HG02798 (cell line): ENCODE measurements at regions not wholly inside any gene's neighbourhood (a gene's known extent, or its start where the extent isn't known, plus 50 kb on each side); places are given as distances from the start of the nearest gene placed in this dataset.
"Not testable (repeated sequence)": the region's sequence is repeated elsewhere in the genome, so short reads cannot be mapped to it uniquely, and the experiment has no call there.

ENCODE experiments used
- ATAC-seq: cut with Tn5 transposase; IDR thresholded peaks from one replicate; pipeline ENCODE4 v1.9.1; 2021; ENCODE audit warnings: mild to moderate bottlenecking; ENCODE audit not compliant: unreplicated experiment, poor library complexity

DNA sequence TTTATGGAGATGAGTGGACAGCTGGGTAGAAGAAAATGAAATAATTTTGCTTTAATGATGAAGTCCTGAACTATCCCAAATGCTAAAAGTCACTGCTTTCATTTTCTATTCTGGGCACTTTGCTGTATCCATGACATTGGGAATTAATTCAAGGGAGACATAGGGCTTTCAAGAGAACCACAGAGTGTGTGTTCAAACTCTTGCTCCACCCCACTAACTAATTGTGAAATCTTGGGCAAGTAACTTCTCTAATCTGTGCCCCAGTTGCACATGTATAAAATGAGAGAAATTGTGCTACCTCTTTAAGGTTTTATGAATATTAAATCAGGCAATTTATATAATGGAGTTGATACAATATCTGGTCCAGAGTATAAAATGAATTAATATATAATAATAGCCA is 1422.0 kb downstream of the ADGRL3 start:
- no peak for ATAC-seq

DNA sequence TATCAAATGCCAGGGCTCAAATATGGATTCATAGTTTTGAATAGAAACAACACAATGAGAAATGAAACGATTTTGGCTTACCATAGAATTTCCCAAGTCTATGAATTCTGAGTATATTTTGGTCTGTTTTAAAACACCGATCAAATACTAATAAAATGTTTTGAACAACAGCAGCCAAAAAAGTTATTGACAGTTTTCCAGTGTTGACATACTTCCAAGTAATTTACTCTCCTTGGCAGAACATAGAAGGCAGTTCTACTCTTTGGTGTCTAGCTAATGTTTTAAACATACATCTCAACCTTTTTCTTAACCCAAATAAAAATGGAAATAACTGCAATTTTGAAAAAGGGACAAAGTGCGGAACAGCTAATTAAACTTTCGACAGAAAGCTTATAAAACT is 1419.8 kb downstream of the ADGRL3 start:
- ATAC-seq: no peak

DNA sequence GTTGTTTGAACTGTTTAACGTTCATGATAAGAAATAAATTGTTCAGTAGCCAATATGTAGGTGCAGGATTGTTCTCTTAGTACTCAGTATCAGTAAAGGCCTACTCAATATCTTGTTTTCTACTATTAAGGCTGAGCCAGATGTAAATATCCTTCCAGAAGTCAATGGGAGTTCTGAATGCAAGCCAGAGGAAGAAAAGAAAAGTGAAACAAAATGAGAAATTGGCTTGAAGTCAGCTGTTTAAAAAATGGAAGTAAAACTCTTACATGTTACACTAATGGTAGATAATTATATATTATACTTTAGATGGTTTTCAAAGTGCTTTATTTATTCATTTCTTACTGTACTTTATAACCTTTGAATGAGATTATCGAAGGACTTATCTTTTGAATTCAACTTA is 1417.9 kb downstream of the ADGRL3 start:
- no peak for ATAC-seq

GRCh38 chr4:62601737-62602136 is 1401.6 kb downstream of the ADGRL3 start:
- ATAC-seq: no peak

DNA sequence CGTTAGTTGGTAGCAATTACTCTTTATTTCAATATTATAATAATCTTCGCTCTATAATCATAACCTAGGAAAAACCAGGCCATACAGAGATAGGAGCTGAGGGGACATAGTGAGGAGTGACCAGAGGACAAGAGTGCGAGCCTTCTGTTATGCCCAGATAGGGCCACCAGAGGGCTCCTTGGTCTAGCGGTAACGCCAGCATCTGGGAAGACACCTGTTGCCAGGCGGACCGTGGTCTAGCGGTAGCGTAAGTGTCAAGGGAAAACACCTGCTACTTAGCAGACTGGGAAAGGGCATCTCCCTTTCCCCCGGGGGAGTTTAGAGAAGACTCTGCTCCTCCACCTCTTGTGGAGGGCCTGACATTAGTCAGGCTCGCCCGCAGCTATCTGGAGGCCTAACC is 1395.1 kb downstream of the ADGRL3 start:
- not testable (repeated sequence) for ATAC-seq

- ATAC-seq: no peak
These were observed 1391.6 kb downstream of the ADGRL3 start for GRCh38 chr4:62591756-62592155.

- no peak for ATAC-seq
These were observed 1388.5 kb downstream of the ADGRL3 start for GRCh38 chr4:62588671-62589070.

GRCh38 chr4:62571494-62571893 is 1371.4 kb downstream of the ADGRL3 start:
- ATAC-seq: no peak

- ATAC-seq: no peak
These were observed 1360.7 kb downstream of the ADGRL3 start for GRCh38 chr4:62560858-62561257.

GRCh38 chr4:62550121-62550520 is 1350.0 kb downstream of the ADGRL3 start:
- ATAC-seq: no peak

GRCh38 chr4:62549601-62550000 is 1349.5 kb downstream of the ADGRL3 start:
- ATAC-seq: no peak

GRCh38 chr4:62548765-62549164 is 1348.6 kb downstream of the ADGRL3 start:
- ATAC-seq: no peak

DNA sequence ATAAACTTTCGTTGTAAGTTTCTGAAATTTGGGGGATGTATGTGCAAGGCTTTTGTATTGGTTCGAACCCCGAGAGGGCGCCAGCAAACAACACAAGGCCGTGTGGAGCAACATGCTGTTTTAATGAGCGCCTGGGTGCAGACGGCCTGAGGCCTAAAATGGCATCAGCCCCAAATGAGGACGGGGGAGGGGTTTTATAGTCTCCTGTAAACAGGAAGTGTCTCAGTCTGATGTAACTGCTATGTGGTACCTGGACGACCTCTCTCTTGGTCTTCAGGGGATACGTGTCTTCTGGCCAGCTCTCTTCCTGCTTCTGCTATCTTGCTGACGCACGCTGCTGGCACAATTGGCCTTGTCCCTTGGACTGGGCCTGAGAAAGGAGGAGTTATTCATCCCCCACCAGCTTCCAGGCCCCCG is 1348.0 kb downstream of the ADGRL3 start:
- ATAC-seq: no peak

- no peak for ATAC-seq
These were observed 1344.3 kb downstream of the ADGRL3 start for GRCh38 chr4:62544428-62544827.

- no peak for ATAC-seq
These were observed 1342.9 kb downstream of the ADGRL3 start for GRCh38 chr4:62543002-62543401.

- no peak for ATAC-seq
These were observed 1333.4 kb downstream of the ADGRL3 start for GRCh38 chr4:62533573-62533972.

DNA sequence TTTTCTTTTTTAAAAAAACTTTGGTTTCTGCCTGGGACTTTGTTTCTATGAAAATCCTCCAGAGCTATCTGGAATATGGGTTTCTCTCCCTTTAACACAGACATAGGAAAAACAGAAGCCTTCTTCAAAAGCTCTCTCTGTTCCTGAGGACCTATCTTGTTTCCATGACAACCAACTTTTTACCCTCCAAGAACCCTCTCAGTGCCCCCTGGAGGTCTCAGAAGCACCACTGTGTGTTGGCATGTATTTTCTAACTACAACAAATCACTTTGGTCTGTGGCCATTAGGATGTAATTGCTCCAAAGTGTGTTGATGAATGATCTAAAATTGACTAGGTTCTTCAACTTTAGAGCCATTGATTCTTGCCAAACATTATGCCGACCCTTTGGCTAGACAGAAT is 1331.6 kb downstream of the ADGRL3 start:
- no peak for ATAC-seq

GRCh38 chr4:62531264-62531663 is 1331.1 kb downstream of the ADGRL3 start:
- no peak for ATAC-seq

DNA sequence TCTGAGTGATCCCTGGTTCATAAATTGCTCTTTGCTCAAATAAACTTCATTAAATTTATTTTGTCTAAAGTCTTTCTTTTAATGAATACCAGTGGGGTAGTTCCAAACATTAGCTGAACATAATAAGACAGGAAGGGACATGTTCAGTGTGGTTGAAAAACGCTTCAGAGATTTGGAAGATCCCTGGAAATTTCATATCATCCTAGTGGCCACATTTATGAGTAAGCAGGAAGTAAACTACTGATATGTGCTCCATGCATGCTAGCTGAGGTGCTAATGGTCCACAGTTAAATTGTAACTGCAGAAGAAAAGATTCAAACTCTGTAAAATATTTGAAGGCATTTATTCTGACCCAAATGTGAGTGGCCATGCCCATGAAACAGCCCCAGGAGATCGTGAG is 1328.7 kb downstream of the ADGRL3 start:
- no peak for ATAC-seq

- ATAC-seq: no peak
These were observed 1326.5 kb downstream of the ADGRL3 start for GRCh38 chr4:62526671-62527070.

DNA sequence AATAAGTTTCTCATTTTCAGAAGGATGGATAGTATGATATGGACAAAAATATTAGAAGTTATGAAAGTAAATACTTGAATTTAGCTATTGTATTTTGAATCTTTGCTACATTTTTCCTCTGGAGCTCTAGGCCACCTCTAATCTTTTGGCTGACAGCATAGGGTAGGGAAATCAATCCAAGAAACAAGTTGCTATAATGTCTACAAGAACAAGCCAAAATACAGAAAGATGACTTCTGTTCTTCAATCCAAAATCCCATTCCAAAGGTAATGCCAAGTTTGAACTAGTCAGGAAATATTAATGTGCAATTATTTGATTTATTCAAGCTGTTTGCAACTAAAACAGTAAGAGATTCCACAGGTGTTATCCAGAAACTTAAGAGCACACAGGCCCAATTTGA is 1323.1 kb downstream of the ADGRL3 start:
- ATAC-seq: no peak

GRCh38 chr4:62522273-62522672 is 1322.1 kb downstream of the ADGRL3 start:
- ATAC-seq: no peak

DNA sequence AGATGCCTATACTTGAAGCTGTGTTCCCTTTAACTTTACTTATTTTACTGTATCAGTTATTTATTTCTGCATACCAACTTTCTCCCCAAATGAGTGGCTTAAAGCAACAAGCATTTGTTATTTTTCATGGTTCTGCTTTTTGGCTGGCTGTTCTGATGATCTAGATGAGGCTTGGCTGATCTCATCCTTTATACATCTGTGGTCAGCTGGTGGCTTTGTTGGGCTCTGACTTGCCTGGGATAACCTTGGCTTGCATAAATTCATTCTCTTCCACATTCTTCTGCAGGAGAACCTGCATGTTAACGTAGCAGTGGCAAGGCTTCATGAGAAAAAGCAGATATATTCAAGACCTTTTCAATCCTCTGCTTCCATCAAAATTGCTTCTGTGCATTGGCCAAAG is 1317.6 kb downstream of the ADGRL3 start:
- no peak for ATAC-seq
